A549 (cell line): ENCODE measurements at regions not wholly inside any gene's neighbourhood (a gene's known extent, or its start where the extent isn't known, plus 50 kb on each side); places are given as distances from the start of the nearest gene placed in this dataset.

Source experiments
- ATAC-seq, 2 experiments: fragments of 200-7000 bp in 1 of 2; fragments of >200 bp in 1 of 2; cut with Nextera tagmentation in 1 of 2; cut with Tn5 transposase in 1 of 2; 3 replicates each; pipeline versions ENCODE4 v1.8.0 to v1.9.1; 2018 to 2020; ENCODE audit warnings: mild to moderate bottlenecking in 1 of 2, moderate library complexity in 1 of 2
- CTCF ChIA-PET: fragments of 300-600 bp; sonication (Branson Sonifier 250); formaldehyde crosslinking; extraction: SDS; loops from one replicate; lab custom pipeline; 2021; ENCODE audit warnings: antibody characterized with exemption, inconsistent platforms; lab: Yijun Ruan, JAX
- POLR2A ChIA-PET: fragments of 350-600 bp; formaldehyde crosslinking; extraction: SDS; loops from one replicate; lab custom pipeline; 2021; ENCODE audit warnings: antibody characterized with exemption, inconsistent platforms; lab: Yijun Ruan, JAX
- DNase-seq, 2 experiments: peaks; one replicate each; pipeline versions ENCODE4 v3.0.0 to v3.0.0-alpha.2; 2011 to 2016; ENCODE audit warnings: low read depth in 1 of 2, low spot score in 1 of 2
- FAIRE-seq: peaks from 2 replicates; lab custom pipeline; 2011; peaks lifted over from hg19 to GRCh38; lab: Jason Lieb, UNC
- H3K27ac ChIP-seq, 2 experiments: fragments of >200 bp; sonication (Bioruptor Twin); formaldehyde crosslinking; 3 replicates each; pipeline ENCODE4 v1.5.1; 2016 to 2017
- H3K4me1 ChIP-seq: fragments of >200 bp; sonication (Bioruptor Twin); formaldehyde crosslinking; 3 replicates; pipeline ENCODE4 v1.6.1; 2016
- H3K4me2 ChIP-seq: fragments of >200 bp; sonication (Bioruptor Twin); formaldehyde crosslinking; 3 replicates; pipeline ENCODE4 v1.6.1; 2016
- H3K4me3 ChIP-seq: fragments of >200 bp; sonication (Bioruptor Twin); formaldehyde crosslinking; 3 replicates; pipeline ENCODE4 v1.5.1; 2016
- H3K9me3 ChIP-seq: fragments of >200 bp; sonication (Bioruptor Twin); formaldehyde crosslinking; 3 replicates; pipeline ENCODE4 v1.6.1; 2016
- BHLHE40 ChIP-seq: IDR thresholded peaks from 2 replicates; pipeline ENCODE4 v1.6.1; 2012; ENCODE audit warnings: low read depth, low read length, inconsistent platforms
- CBX8 ChIP-seq: fragments of 200-600 bp; sonication (generic); IDR thresholded peaks from 2 replicates; pipeline ENCODE4 v1.6.1; 2016
- CEBPB ChIP-seq, 2 experiments: fragments of >200 bp in 1 of 2; sonication (Bioruptor Twin) in 1 of 2; formaldehyde crosslinking in 1 of 2; IDR thresholded peaks; 2 replicates each; pipeline ENCODE4 v1.6.1; 2012 to 2016
- FOSL2 ChIP-seq, 2 experiments: fragments of 450-650 bp in 1 of 2; fragments of >200 bp in 1 of 2; sonication (Bioruptor Twin) in 1 of 2; formaldehyde crosslinking; IDR thresholded peaks; 2 replicates each; pipeline versions ENCODE4 v1.5.0 to v1.6.1; 2016 to 2020; ENCODE audit warnings: mild to moderate bottlenecking in 1 of 2, moderate library complexity in 1 of 2
- HDAC2 ChIP-seq: fragments of 200-600 bp; sonication (generic); IDR thresholded peaks from 2 replicates; pipeline ENCODE4 v1.6.1; 2016
- HOXA7 ChIP-seq: fragments of 250-450 bp; sonication (Bioruptor Pico); IDR thresholded peaks from 2 replicates; pipeline ENCODE4 v1.5.0; 2020; ENCODE audit warnings: mild to moderate bottlenecking, moderate library complexity
- HOXB5 ChIP-seq: fragments of 250-450 bp; sonication (Bioruptor Pico); IDR thresholded peaks from 2 replicates; pipeline ENCODE4 v1.5.0; 2020; ENCODE audit warnings: mild to moderate bottlenecking, moderate library complexity
- MAZ ChIP-seq: fragments of 150-350 bp; IDR thresholded peaks from 2 replicates; pipeline ENCODE4 v1.6.1; 2014; ENCODE audit warnings: antibody characterized with exemption, low read depth, low read length, borderline replicate concordance
- NPAS2 ChIP-seq: fragments of 250-450 bp; sonication (Bioruptor Pico); IDR thresholded peaks from 2 replicates; pipeline ENCODE4 v1.8.0; 2022; ENCODE audit warnings: mild to moderate bottlenecking, moderate library complexity, borderline replicate concordance
- NR3C1 ChIP-seq: fragments of >200 bp; sonication (Bioruptor Twin); formaldehyde crosslinking; IDR thresholded peaks from 3 replicates; pipeline ENCODE4 v1.6.1; 2017
- RARB ChIP-seq: fragments of 250-450 bp; sonication (Bioruptor Pico); IDR thresholded peaks from 2 replicates; pipeline ENCODE4 v1.8.0; 2021; ENCODE audit warnings: mild to moderate bottlenecking, moderate library complexity
- RCOR1 ChIP-seq: fragments of 150-350 bp; IDR thresholded peaks from 2 replicates; pipeline ENCODE4 v1.6.1; 2014; ENCODE audit warnings: antibody characterized with exemption, low read length, low read depth
- TP53 ChIP-seq: fragments of 250-450 bp; sonication (Bioruptor Pico); IDR thresholded peaks from 2 replicates; pipeline ENCODE4 v1.5.0; 2021; ENCODE audit warnings: mild to moderate bottlenecking, moderate library complexity
- ZC3H11A ChIP-seq: fragments of 450-650 bp; IDR thresholded peaks from 2 replicates; pipeline ENCODE4 v1.6.1; 2014; ENCODE audit warnings: antibody characterized with exemption, mild to moderate bottlenecking
- ZFP36 ChIP-seq: fragments of 450-650 bp; IDR thresholded peaks from 2 replicates; pipeline ENCODE4 v1.6.1; 2014; ENCODE audit warnings: borderline replicate concordance; ENCODE audit not compliant: partially characterized antibody
- ZSCAN20 ChIP-seq: fragments of 250-450 bp; sonication (Bioruptor Pico); IDR thresholded peaks from 2 replicates; pipeline ENCODE4 v1.8.0; 2022; ENCODE audit warnings: mild to moderate bottlenecking, moderate library complexity
- WGBS: methylation state at CpG from one replicate; pipeline ENCODE4 v1.1.6; 2017; ENCODE audit errors: missing lambda C conversion rate; 5-methylcytosine and 5-hydroxymethylcytosine counted together
- TF ChIP-seq, protein P1 (sequence below): fragments of 450-650 bp; IDR thresholded peaks from 2 replicates; pipeline ENCODE4 v1.6.1; 2014; ENCODE audit warnings: antibody characterized with exemption
- TF ChIP-seq, protein P2 (sequence below): fragments of 250-450 bp; sonication (Bioruptor Pico); IDR thresholded peaks from 2 replicates; pipeline ENCODE4 v1.5.0; 2021; ENCODE audit warnings: mild to moderate bottlenecking, moderate library complexity, borderline replicate concordance
- TF ChIP-seq, protein P3 (sequence below): fragments of 250-450 bp; sonication (Bioruptor Pico); IDR thresholded peaks from 2 replicates; pipeline ENCODE4 v1.5.0; 2020; ENCODE audit warnings: low read depth, mild to moderate bottlenecking, moderate library complexity
- TF ChIP-seq, protein P4 (sequence below): fragments of 200-600 bp; sonication (generic); IDR thresholded peaks from 2 replicates; pipeline ENCODE4 v1.6.1; 2016; ENCODE audit warnings: antibody characterized with exemption, mild to moderate bottlenecking, moderate library complexity

DNA sequence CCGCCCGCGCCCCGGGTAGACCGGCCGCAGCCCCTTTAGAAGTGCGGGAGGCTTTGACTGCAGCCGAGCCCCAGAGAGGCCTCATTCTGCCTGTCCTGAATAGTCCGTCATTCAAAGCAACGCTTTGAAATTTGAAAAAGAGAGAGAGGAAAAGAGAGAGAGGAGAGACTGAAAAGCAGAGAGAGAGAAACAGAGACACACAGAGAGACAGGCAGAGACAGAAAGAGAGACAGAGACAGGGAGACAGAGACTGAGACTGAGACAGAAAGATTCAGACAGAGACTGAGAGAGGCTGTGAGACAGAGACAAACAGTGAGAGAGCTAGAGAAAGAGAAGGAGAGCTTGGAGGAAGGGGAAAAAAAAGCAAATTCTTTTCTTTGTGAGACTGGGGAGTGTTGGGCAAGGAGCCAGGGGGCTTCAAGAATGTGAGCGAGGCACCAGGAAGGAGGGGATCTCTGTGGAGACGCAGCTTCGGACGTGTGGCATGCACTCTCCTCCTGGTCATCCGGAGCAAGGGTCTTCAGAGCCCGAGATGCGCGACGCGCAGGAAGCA is 73.1 kb downstream of the MYCN start:
- POLR2A ChIA-PET, result no interaction called here
- TF ChIP-seq ZFP36, result no peak
- TF ChIP-seq, protein P1, sequence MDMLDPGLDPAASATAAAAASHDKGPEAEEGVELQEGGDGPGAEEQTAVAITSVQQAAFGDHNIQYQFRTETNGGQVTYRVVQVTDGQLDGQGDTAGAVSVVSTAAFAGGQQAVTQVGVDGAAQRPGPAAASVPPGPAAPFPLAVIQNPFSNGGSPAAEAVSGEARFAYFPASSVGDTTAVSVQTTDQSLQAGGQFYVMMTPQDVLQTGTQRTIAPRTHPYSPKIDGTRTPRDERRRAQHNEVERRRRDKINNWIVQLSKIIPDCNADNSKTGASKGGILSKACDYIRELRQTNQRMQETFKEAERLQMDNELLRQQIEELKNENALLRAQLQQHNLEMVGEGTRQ, result no peak
- no peak for TF ChIP-seq RCOR1
- TF ChIP-seq HDAC2, result no peak
- TF ChIP-seq NPAS2 (CRISPR knock-in tag), result no peak
- no peak for TF ChIP-seq ZC3H11A
- TF ChIP-seq NR3C1, result no peak
- ATAC-seq (no peak), FAIRE-seq (no peak), DNase-seq (no peak)
- Histone ChIP-seq H3K9me3 (no peaks in the 10 kb centered on the region), H3K4me1 (no peaks in the 10 kb centered on the region), H3K27ac (no peak overlapping the region), H3K4me2 (no peak overlapping the region), H3K4me3 (no peak overlapping the region)
- CTCF ChIA-PET, result no interaction called here
- WGBS, result 69% methylated on average over 15 of the region's 20 CpGs

- 31% methylated on average over 13 of the region's 19 CpGs for WGBS
- Histone ChIP-seq H3K9me3 (no peaks in the 10 kb centered on the region), H3K4me1 (no peaks in the 10 kb centered on the region), H3K27ac (no peak overlapping the region), H3K4me3 (no peak overlapping the region), H3K4me2 (no peak overlapping the region)
- TF ChIP-seq BHLHE40 (no peak), MAZ (no peak)
- TF ChIP-seq, protein P2, sequence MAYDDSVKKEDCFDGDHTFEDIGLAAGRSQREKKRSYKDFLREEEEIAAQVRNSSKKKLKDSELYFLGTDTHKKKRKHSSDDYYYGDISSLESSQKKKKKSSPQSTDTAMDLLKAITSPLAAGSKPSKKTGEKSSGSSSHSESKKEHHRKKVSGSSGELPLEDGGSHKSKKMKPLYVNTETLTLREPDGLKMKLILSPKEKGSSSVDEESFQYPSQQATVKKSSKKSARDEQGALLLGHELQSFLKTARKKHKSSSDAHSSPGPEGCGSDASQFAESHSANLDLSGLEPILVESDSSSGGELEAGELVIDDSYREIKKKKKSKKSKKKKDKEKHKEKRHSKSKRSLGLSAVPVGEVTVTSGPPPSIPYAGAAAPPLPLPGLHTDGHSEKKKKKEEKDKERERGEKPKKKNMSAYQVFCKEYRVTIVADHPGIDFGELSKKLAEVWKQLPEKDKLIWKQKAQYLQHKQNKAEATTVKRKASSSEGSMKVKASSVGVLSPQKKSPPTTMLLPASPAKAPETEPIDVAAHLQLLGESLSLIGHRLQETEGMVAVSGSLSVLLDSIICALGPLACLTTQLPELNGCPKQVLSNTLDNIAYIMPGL, result no peak
- ATAC-seq, result no peak
- FAIRE-seq, result no peak
- no peak for DNase-seq
- ChIA-PET CTCF (interaction anchor here (1.4 kb wide), 1 partner anchor 38 kb away, joined by 3 read pairs; no protein-coding TSS in a partner anchor), POLR2A (no interaction called here)
Measured at GRCh38 chr2:16012626-16013358, 72.4 kb downstream of the MYCN start.

DNA sequence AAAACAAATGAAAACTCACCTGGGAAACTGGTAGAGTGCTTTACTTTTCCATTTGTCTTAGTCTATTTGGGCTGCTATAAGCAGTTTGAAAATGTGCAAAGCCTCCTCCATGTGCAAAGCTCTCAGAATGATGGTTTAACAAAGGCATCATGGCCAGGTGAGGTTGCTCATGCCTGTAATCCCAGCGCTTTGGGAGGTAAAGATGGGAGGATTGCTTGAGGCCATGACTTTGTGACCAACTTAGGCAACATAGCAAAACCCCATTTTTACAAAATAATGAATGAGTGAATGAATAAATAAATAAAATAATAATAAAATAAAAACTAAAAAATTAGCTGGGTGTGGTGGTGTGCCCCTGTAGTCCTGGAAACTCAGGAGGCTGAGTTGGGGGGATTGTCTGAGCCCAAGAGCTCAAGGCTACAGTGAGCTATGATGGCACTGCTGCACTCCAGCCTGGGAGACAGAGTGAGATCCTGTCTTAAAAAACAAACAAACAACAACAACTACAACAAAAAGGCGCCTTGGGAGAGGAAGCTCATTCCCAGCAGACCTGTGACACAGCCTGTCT is 71.8 kb downstream of the MYCN start:
- Histone ChIP-seq H3K4me1 (no peaks in the 10 kb centered on the region), H3K27ac (no peak overlapping the region)
- TF ChIP-seq CBX8 (no peak), CEBPB (IDR thresholded peaks at IDR 0.05) (no peak), ZSCAN20 (CRISPR knock-in tag) (no peak), HOXB5 (no peak), HOXA7 (CRISPR knock-in tag) (no peak), RARB (no peak), TP53 (no peak), FOSL2 (IDR thresholded peaks at IDR 0.05) (no peak), FOSL2 (CRISPR knock-in tag; IDR thresholded peaks at IDR 0.05) (no peak)
- TF ChIP-seq, protein P3, sequence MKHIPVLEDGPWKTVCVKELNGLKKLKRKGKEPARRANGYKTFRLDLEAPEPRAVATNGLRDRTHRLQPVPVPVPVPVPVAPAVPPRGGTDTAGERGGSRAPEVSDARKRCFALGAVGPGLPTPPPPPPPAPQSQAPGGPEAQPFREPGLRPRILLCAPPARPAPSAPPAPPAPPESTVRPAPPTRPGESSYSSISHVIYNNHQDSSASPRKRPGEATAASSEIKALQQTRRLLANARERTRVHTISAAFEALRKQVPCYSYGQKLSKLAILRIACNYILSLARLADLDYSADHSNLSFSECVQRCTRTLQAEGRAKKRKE (CRISPR knock-in tag), result no peak
- TF ChIP-seq, protein P4, sequence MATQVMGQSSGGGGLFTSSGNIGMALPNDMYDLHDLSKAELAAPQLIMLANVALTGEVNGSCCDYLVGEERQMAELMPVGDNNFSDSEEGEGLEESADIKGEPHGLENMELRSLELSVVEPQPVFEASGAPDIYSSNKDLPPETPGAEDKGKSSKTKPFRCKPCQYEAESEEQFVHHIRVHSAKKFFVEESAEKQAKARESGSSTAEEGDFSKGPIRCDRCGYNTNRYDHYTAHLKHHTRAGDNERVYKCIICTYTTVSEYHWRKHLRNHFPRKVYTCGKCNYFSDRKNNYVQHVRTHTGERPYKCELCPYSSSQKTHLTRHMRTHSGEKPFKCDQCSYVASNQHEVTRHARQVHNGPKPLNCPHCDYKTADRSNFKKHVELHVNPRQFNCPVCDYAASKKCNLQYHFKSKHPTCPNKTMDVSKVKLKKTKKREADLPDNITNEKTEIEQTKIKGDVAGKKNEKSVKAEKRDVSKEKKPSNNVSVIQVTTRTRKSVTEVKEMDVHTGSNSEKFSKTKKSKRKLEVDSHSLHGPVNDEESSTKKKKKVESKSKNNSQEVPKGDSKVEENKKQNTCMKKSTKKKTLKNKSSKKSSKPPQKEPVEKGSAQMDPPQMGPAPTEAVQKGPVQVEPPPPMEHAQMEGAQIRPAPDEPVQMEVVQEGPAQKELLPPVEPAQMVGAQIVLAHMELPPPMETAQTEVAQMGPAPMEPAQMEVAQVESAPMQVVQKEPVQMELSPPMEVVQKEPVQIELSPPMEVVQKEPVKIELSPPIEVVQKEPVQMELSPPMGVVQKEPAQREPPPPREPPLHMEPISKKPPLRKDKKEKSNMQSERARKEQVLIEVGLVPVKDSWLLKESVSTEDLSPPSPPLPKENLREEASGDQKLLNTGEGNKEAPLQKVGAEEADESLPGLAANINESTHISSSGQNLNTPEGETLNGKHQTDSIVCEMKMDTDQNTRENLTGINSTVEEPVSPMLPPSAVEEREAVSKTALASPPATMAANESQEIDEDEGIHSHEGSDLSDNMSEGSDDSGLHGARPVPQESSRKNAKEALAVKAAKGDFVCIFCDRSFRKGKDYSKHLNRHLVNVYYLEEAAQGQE, result no peak
- TF ChIP-seq, all 56 proteins: peak for 0
- ChIA-PET CTCF (interaction anchor here (1.4 kb wide), 1 partner anchor 37 kb away, joined by 3 read pairs; no protein-coding TSS in a partner anchor), POLR2A (no interaction called here)
- no peak overlapping the region for H3K4me2 ChIP-seq
- no peak for ATAC-seq
- H3K9me3 ChIP-seq, result no peaks in the 10 kb centered on the region
- no peak overlapping the region for H3K4me3 ChIP-seq
- FAIRE-seq, result no peak
- no peak for DNase-seq
- WGBS, result 10% methylated on average over 2 of the region's 2 CpGs
